Activated CD4-positive, alpha-beta T cell treated with anti-CD3 and anti-CD28 coated beads, Interleukin-2, Interleukin-6, amounts not matched to agents 100 ng/mL and 50 ng/mL, durations not matched to agents 16 hours and 8 hours (primary cell): ENCODE measurements at regions not wholly inside any gene's neighbourhood (a gene's known extent, or its start where the extent isn't known, plus 50 kb on each side); places are given as distances from the start of the nearest gene placed in this dataset.

Experiments used
- DNase-seq: peaks from one replicate; pipeline ENCODE4 v3.0.0-alpha.2; 2020

DNA sequence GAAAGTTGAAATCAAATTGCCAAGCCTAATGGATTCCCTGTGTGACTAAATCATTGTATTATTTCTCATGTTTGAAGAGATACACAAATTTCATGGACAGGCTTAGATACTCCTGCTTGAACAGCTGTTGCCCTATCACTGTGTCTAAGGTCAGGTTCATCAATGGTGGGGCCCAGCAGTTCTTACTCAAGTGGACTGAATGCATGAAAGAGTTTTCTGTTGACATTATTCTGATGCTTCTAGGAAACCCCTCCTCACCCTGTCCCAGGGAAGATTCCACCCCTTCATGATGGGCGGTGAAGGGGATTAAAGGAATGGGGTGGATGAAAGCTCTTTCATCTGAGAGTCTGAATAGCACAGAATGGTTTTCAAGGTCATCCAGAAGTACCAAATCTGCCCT is 148.8 kb downstream of the INO80D start:
- no peak for DNase-seq

DNA sequence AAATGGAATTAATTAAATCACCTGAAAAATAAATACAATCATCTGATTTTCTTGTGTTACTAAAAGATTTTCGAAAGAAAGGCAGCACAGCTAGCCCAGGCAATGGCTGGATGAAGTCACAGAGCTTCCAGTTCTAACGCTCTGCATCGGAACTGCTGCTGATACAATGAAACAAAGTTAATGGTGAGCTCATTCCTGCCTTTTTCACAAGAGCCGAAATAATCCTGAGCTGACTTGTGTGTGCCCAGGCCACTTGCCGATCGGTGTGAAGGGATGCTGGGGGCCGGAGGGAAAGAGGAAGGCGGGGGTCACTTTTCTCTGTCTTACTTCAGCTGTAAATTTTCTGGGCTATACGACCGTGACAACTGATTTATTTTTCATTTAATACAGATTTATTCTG is 149.5 kb downstream of the INO80D start:
- no peak for DNase-seq

DNA sequence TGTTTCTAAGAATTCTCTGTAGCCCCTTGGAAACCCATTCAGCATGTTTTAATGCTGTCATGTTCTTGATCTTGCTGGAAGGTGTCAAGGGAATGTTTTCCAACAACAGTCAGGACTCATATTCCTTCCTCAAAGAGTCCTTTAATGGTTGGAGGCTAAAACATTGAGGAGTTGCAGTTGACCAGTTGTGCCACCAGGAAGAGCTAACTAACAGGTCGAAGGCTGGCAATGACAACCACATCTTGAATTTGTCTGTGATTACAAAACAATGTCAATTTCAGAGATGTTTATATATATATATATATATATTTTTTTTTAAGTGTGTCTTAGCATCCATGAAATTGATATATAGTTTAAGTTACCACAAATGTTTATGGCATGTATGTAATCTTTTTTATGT is 151.5 kb downstream of the INO80D start:
- DNase-seq = no peak

DNA sequence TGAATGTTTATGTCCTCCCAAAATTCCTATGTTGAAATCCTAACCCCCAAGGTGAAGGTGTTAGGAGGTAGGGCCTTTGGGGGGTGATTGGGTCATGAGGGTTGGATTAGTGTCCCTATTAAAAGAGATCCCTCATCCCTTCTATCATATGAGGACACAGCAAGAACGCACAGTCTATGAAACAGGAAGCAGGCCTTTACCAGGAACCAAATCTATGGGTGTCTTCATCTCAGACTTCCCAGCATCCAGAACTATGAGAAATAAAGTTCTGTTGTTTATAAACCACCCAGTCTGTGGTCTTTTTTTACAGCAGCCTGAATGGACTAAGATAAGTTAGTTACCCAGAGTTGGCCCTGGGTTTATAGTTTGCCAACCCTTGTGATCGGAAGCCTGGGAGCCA is 153.1 kb downstream of the INO80D start:
- DNase-seq = no peak

DNA sequence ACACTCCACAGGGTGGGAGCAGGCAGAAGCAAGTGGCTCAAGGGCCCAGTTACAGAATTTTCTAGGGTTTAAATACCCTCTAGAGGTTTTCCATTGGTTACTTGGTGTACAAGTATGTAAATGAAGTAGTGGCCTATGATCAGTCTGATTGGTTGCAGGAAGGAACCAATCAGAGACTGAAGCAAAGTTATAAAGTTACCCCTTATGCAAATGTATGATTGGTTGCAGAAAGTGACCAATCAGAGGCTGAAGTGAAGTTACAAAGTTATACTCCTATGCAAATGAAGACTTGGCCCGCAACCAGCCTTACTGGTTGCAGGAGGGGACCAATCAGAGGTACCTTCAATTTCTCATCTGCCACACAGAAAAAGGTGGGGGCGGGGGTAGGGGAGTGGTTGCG is 154.6 kb downstream of the INO80D start:
- no peak for DNase-seq

DNA sequence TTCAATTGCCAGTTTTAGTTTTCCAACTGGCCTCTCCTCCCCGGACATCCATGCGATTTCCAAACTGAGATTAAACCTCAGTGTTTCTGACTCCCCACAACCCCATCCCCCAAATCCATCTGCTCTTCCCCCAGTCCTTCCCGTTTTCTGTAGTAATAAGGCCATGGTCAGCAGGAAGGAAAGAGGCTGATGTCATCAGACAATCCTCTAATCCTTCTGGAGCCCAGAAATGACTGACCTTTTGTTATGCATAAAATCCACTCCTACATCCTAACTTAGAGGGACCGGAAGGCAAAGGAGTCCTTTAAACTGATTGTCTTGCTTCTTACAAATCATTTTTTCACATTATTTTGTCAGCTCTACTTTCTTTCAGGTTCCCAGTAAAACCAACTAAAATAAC is 155.8 kb downstream of the INO80D start:
- DNase-seq = no peak

DNA sequence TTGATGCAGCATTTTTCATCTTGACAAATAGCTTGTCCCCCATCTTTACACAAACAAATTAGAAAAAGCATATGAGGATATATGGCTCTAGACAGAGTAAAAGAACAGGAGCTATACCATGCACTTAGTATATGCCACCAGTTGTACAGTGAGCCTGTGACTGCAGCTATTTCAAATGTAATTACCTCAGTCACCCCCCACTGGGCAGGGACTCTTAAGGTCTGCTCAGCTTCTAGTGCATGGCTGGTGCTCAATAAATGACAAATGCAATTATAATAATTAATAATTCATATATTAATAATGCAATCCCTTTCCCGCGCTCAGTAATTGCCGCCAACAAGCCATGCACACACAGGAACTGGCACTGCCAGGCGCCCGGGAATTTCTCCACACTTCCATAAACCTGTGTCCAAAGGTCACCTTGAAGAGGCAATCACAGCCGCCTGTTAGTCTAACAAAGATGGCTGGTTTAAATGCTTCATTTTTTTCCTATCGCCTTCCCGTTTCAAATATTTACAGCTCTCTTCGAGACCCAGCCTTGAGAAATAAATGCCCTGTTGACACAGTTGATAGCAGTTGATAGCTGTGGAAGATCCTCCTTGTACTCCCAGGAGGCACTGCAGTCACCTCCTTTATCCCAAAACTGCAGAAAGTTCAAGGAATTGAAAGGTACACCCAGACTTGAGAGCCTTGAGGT is 156.6 kb downstream of the INO80D start:
- no peak for DNase-seq

DNA sequence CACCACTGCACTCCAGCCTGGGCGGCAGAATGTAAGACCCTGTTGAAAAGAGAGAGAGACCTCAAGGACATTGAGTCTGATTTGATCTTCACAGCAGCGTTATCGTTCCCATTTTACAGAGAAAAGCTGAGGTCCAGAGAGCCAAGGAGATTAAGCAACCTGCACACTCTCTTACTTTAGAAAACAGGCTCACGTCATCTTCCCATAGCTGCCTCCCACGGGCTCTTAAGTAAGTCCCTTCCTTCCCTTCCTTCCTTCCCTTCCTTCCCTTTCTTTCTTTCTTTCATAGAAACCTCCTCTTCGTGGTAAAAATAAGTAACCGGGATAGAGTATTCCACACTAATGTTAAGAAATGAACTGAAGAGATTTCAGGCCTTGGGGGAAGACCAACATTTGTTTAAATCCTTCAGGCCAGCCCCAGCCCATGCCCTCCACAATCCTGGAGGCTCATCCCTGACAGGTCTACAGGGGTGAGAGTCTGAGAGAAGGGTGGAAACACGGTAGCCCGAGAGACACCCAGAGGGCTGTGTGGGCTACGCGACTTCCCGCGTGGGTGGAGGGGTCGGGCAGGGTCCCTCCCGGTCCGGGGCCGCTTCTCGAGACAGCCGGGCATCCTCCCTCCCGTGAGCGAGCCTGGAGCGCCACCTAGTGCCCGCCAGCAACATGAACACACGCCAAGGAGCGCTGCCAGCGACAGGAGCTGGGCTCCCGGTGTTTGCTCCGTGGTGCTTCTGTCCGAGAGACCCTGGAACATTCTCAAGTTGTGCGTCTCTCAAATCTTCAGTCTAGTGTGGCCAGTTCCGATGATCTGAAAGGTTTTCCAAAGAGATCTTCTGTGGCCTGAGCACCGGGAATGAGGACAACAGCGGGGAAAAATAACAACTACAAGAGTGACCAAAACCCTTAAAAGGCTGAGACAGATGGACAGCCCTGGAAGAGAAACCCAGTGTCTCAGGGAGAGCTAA is 160.3 kb downstream of the INO80D start:
- peak; percentile 83 for DNase-seq

DNA sequence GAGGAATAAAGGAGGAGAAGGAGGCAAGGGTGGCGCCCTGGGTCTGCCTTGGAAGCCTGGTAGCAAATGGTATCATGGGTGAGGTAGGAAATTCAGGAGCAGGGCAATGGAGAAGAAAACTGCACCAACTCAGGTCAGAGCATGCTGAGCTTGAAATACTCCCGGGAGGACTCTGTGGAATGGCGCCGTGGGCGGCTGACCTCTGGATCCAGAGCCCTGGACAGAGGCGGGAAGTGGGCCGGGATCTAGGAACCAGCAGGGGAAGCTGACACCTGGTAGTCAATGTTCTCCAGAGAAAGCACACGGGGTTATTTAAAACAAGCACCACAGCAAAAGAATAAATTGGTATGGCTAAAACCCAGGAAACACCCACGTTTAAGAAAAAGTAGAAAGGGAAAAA is 161.3 kb downstream of the INO80D start:
- DNase-seq = no peak

DNA sequence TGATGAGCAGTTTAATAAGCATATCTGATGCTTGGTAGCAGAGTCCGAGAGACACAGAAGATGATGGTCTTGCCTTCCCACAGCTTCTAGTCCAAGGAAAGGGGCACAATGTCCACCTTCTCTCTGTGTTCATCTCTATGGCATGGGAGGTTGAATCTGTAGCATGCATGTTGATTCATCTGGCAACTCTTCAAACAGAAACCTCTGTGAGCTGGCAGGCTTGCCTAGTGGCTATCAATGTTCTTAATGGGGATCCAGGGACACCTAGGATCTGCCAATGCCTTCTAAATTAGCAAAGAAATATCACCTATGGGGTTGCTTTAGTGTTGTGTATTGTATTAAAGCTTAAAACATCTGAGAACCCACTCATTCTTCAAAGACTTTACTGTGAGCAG is 170.8 kb downstream of the INO80D start:
- DNase-seq = no peak

DNA sequence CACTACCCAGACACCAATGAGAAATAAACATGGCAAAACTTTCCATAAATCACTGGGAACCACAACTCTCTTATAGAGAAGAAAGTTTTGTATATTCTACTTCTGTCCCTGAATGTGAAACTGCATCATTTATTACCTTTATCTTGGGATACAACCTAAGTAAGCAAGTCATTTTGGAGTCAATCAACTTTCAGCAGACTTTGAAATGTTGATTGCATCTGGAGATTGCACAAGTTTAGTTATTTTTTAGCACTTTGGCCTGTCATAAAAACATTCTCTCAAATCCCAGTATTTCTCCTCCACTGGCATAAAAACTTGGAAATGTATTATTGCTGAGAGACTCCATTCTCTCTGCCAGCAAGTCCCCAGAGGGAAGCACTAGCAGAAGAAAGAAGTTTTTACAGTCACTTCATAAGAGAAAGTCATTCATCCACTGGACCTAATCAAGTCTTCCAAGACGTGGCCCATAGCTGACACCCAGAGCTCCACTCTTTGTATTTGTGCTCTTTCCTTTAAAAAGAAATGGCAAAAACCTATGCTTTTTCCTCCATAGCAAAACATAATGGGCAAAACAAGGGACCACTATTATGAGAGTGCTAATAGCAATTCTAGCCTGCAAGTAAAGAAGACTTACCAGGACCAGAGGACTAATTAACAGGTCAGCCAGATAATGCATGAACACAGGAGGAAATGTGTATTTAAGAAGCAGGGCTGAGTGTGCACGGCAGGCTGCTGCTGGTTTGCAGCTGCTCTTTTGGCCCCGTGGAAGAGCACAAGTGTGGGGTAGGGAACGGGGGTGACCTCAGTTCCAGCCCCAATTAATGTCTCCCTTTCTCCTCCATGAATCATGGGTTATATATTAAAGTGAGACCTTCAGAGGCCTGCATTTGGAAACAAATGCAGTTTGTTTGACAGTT is 171.5 kb downstream of the INO80D start:
- DNase-seq = no peak

DNA sequence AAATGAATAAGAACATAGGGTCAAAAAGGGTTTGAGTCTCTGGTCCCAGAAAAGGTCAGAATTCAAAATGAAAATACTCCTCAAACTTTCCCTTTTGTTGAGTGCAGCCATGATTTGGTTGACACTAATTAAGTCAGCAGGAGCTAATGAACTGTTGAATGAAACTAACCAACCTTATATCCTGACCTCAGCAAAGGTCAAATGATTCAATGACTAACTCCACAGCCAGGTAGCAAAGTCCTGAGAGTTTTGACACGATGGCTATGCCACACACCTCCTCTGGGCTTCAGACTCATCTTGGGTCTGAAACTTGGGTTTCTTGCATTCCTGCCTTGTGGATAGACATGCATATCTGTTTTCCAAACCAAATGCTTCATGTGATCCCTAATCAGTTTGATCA is 172.3 kb downstream of the INO80D start:
- DNase-seq = no peak

DNA sequence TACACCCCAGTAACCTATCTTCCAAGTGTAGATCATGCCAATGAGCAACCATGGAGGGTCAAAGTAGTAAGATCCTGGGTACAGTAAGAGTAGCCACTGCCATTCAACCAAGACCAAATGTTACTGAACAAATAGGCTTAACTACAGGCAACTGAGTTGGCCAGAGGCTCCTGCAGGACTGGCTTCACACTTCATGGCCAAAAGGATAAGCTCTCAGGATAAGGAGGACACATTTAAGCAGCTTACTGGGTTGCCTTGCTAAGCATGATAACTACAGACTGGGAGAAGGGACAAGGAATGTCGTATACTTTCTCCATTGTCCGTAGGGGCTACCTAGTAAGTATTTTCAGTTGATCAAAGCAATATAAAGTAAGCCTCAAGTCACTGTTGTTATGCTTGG is 174.7 kb downstream of the INO80D start:
- no peak for DNase-seq

DNA sequence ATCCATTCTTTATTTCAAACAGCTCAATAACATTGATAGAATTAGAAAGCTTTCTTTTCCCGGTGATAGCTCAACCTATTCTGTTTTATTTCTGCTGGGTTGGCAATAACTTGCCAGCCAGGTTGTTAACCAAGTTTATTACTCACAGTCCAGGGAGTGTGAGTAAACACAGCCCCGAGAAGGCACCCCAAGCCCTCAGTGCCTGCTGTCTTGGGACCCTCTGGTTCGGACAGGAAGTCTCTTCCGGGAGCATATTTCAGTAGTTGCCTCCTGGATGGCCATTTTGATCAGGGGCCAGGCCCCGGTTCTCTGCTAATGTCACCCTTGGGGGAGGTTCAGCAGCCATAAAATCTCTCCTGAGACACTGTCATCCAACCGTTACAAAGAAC is 176.8 kb downstream of the INO80D start:
- DNase-seq = no peak

DNA sequence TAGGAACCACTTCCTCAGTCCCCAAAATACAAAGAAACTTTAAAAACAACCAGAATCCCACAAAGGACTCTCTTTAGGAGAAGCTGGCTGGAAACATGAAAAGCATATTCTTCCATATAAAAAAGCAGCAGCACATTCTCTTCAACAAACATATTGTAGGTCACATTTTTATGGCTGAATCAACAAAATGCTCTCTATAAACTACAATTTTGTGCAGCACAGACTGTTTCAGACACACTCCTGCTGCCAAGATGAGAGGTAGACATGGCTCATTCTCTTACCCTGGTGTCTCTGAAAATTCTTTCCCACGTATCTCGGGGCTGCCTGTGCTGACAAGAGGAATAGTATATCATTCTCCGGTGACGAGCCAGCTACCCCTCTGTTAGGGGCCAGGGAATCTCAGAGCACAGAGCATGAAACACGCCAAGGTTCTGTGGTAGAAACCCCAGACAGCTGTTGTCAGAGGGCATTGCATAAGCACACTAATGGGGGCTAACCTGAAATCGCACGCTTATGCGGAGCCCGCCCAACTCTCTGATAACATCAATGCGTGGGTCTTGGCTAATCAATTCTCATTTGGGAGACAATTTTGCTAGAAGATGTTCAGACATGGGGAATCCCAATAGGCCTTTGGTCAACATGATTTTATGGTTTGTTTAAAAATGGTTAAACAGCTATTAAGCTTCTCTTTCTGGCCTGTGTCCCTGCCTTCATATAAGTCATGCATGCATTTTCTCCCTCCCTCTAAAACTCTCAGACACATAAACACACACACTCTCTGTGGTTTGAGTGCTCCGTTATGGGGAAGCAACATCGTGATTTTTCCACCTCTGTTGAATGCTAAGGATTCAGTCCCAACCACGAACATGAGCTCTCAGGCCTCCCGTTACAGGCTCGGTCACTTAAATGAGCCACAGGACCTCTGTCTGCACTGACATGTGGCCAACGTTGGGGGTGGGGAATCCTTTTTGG is 177.5 kb downstream of the INO80D start:
- no peak for DNase-seq

DNA sequence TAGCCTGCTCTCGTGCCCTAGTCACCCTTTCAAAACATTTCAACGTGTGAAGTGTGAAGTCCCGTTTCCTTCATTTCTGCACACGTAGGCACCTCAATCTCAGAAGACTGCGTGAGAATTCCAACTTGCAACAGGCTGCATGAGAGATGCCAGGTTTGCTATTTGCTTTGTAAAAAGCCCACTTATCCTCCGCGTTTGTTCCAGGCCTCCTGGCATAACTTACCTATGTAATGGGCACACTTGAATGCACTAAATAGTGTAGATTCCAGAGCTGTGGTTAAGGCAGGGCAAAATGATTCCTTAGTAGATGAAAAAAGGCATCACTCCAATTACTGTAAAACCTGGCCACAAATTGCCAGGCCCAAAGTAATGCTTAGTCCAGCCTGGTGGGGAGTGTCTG is 179.6 kb downstream of the INO80D start:
- no peak for DNase-seq

DNA sequence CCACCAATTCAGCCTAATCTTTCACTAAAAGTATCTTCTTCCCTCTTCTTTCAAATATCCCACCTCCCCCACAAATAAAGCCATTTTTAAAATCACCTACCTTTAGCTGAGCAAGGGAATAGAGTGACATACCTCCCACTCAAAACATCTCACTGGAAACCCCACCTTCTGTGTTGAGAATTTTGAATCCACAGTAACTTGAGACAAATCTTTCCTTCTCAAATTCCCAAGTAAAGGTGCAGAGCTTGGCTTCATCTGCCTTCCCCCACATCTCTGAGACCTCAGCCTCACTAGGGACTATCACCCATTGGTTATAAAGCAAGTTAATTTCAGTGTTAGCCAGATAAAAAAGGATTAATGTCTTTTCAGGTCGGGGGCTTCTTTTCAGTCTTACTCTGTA is 180.4 kb downstream of the INO80D start:
- no peak for DNase-seq

DNA sequence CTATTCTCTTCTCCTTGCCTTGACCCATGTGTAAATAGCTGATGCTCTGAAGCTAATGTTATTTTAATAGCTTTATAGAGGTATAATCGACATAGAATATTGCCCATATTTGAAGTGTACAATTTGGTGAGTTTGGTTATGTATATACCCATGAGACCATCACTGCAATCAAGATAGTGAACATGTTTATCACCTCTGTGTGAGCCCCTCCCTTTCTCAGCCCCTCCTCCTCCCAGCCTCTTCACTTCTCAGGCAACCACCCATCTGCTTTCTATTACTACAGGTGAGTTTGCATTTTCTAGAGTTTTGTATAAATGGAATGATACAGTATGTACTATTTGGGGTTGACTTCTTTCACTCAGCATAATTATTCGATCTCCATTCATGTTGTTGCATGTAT is 181.1 kb downstream of the INO80D start:
- DNase-seq = no peak

DNA sequence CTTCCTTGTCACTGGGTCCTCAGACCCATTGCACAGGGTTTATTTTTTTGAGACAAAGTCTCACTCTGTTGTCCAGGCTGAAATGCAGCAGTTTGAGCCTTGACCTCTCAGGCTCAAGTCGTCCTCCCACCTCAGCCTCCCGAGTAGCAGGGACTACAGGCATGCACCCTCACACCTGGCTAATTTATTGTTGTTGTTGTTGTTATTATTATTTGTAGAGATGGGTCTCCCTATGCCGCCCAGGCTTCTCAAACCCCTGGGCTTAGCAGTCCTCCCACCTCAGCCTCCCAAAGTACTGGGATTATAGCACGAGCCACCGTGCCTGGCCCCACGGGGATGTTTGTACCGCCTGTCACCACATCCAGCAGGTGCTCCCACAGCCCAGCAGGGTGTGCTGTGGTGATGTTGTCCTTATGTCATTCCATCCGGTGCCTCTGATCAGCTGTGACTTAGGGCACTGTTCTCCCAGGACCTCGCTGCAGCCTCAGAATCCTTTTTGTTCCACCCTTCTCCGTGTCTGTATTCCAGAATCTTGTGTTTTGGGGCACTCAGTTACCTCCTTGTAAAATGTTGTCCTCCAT is 182.3 kb downstream of the INO80D start:
- peak; percentile 7 for DNase-seq

DNA sequence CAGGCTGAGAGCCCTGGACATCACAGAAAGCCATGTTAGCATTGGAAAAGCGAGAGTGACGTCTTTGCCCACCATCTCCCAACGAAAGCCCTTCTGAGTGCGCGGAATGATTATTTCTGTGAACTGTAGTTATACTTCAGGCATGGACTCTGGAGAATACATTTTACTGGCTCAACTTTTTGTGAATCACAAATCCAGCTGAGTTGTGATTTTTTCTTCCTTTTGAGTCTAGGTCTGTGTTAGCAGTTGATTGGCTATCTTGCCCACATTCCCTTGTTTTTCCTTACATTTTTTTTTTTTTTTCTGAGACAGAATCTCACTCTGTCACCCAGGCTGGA is 183.1 kb downstream of the INO80D start:
- DNase-seq = no peak

DNA sequence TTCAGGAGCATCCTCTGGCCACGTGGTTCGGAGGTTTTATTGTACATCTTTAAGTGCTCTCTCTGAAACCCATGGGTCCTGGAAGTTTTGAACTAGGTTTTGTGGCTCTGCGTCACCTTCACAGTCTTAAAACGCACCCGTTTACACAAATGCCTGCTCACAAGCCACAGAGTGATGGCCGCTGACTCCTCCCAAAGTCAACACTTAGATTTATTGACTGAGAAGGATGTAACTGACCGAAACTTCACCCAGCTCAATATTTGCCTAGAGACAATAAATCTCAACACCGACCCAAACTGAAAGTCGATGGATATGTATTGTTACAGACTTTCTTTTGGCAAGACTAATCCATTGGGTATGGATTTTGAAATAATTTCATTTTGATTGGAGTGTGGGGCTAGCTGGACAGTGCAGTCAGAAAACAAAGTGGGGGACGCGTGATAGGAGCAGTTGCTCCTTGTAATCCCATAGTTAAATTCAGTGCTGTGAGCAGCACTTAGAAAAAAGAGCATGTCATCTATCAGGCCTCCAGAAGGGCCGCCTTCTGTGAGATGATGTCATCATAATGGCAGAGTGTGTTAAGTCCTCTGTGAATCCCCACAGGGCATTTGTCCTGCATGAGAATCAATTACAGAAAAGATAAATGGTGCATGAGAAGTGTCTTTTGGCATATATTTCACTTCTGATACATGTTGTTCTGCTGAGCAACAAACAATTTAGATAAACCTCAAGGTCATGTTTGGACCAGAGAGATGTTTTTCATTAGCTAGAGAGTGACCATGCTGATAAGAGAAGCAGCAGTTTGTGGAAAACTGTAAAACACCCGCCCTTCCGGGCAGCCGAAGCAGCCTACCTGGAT is 183.7 kb downstream of the INO80D start:
- no peak for DNase-seq
